HEK293 (cell line): ENCODE measurements at regions not wholly inside any gene's neighbourhood (a gene's known extent, or its start where the extent isn't known, plus 50 kb on each side); places are given as distances from the start of the nearest gene placed in this dataset.

ENCODE experiments used
- ZNF548 ChIP-seq: fragments of 450-650 bp; formaldehyde crosslinking; IDR thresholded peaks from 2 replicates; pipeline ENCODE4 v1.5.1; 2016; ENCODE audit warnings: missing biosample characterization, missing genetic modification characterization
- ZNF600 ChIP-seq: fragments of 450-650 bp; formaldehyde crosslinking; IDR thresholded peaks from 2 replicates; pipeline ENCODE4 v1.5.1; 2016; ENCODE audit warnings: missing biosample characterization, missing genetic modification characterization
- TF ChIP-seq, protein P1 (sequence below): fragments of 450-650 bp; formaldehyde crosslinking; IDR thresholded peaks from 2 replicates; pipeline ENCODE4 v1.5.1; 2016; ENCODE audit warnings: missing biosample characterization, missing genetic modification characterization
- TF ChIP-seq, protein P2 (sequence below): fragments of 450-650 bp; formaldehyde crosslinking; IDR thresholded peaks from 2 replicates; pipeline ENCODE4 v1.5.1; 2016; ENCODE audit warnings: missing biosample characterization, missing genetic modification characterization

DNA sequence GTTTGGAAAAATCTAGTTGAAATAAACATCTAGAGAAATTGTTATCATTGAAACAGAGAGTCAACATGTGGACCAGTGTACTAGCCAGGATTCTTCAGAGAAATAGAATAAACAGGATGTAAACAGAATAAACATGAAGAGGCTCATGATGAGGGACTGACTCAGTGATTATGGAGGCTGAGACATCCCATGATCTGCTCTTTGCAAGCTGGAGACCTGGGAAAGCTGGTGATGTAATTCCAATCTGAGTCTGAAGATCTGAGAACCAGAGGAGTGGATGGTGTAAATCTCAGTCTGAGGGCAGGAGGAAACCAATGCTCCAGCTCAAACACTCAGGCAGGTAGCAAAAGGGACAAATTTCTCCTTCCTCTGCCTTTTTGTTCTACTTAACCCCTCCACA is 62.9 kb upstream of the FAM180A start:
- TF ChIP-seq, protein P1, sequence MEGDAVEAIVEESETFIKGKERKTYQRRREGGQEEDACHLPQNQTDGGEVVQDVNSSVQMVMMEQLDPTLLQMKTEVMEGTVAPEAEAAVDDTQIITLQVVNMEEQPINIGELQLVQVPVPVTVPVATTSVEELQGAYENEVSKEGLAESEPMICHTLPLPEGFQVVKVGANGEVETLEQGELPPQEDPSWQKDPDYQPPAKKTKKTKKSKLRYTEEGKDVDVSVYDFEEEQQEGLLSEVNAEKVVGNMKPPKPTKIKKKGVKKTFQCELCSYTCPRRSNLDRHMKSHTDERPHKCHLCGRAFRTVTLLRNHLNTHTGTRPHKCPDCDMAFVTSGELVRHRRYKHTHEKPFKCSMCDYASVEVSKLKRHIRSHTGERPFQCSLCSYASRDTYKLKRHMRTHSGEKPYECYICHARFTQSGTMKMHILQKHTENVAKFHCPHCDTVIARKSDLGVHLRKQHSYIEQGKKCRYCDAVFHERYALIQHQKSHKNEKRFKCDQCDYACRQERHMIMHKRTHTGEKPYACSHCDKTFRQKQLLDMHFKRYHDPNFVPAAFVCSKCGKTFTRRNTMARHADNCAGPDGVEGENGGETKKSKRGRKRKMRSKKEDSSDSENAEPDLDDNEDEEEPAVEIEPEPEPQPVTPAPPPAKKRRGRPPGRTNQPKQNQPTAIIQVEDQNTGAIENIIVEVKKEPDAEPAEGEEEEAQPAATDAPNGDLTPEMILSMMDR (tag by site-specific recombination) = no peak
- TF ChIP-seq ZNF548 (tag by site-specific recombination) (no peak), ZNF600 (tag by site-specific recombination) (no peak)
- TF ChIP-seq, protein P2, sequence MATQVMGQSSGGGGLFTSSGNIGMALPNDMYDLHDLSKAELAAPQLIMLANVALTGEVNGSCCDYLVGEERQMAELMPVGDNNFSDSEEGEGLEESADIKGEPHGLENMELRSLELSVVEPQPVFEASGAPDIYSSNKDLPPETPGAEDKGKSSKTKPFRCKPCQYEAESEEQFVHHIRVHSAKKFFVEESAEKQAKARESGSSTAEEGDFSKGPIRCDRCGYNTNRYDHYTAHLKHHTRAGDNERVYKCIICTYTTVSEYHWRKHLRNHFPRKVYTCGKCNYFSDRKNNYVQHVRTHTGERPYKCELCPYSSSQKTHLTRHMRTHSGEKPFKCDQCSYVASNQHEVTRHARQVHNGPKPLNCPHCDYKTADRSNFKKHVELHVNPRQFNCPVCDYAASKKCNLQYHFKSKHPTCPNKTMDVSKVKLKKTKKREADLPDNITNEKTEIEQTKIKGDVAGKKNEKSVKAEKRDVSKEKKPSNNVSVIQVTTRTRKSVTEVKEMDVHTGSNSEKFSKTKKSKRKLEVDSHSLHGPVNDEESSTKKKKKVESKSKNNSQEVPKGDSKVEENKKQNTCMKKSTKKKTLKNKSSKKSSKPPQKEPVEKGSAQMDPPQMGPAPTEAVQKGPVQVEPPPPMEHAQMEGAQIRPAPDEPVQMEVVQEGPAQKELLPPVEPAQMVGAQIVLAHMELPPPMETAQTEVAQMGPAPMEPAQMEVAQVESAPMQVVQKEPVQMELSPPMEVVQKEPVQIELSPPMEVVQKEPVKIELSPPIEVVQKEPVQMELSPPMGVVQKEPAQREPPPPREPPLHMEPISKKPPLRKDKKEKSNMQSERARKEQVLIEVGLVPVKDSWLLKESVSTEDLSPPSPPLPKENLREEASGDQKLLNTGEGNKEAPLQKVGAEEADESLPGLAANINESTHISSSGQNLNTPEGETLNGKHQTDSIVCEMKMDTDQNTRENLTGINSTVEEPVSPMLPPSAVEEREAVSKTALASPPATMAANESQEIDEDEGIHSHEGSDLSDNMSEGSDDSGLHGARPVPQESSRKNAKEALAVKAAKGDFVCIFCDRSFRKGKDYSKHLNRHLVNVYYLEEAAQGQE = no peak
